ENCODE measurements at regions not wholly inside any gene's neighbourhood (a gene's known extent, or its start where the extent isn't known, plus 50 kb on each side); places are given as distances from the start of the nearest gene placed in this dataset.

DNA sequence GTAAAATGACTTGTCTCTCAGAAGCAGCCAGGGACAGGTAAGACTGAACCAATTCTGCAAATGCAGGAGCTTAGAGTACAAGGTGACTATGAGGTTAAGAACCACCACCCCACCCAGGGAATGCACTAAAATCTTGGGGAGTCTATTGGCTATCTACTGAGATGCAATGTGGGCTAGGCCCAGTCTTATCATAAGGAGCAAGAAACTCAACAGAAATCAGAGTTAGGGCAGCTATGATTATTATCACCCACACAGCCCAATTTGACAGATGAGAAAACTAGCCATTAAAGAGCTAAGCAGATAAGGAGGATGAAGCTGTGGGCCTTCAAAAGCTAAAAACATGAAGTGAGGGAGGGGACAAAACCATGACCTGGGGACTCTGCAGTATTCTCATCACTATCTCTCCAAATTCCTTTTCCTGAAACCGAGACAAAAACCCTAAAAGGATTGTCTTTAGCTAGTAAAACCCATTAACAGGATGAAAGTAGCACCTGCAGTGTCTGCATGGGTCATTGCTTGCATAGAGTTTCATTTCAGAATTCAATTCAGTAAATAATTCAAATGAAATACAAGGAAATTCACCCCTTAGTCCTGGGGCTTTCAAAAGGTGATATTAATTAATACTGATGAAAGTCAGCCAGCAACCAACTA, 68.8 kb upstream of the USP47 start:
- no peak overlapping the region for H2BK120ac ChIP-seq (ENCODE audit: low read depth, low read length)
- H2AK5ac ChIP-seq (ENCODE audit: low read length), result no peak overlapping the region
- no peak overlapping the region for H3K4me3 ChIP-seq (ENCODE audit: low read length)
- no peak overlapping the region for H4K5ac ChIP-seq (ENCODE audit: low read length)
- no peak overlapping the region for H2BK15ac ChIP-seq (replicated peaks; ENCODE audit: low read depth)
- no peak overlapping the region for H3K56ac ChIP-seq (ENCODE audit: low read length)
- no peak for DNase-seq
- H3K36me3 ChIP-seq (ENCODE audit: control insufficient read depth, insufficient read depth, low read length), result no peaks in the 10 kb centered on the region
- H4K8ac ChIP-seq (ENCODE audit: low read depth, low read length), result no peak overlapping the region
- no peak overlapping the region for H2BK5ac ChIP-seq (ENCODE audit: low read length)
- no peak overlapping the region for H3K4ac ChIP-seq (ENCODE audit: low read depth, low read length)
- H3K18ac ChIP-seq (ENCODE audit: low read length), result no peak overlapping the region
- no peak overlapping the region for H3K23ac ChIP-seq (ENCODE audit: low read length)
- H3K9ac ChIP-seq (ENCODE audit: low read length), result no peak overlapping the region
- no peaks in the 10 kb centered on the region for H3K4me1 ChIP-seq (ENCODE audit: control insufficient read depth, low read depth, low read length)
- no peaks in the 10 kb centered on the region for H3K79me1 ChIP-seq (ENCODE audit: low read length)
- no peaks in the 10 kb centered on the region for H3K27me3 ChIP-seq (ENCODE audit: insufficient read depth, low read length, poor library complexity)
- no peaks in the 10 kb centered on the region for H3K79me2 ChIP-seq (ENCODE audit: control insufficient read depth, insufficient read depth, low read length)
- no CpG with 5 or more reads among the region's 1 CpG for WGBS (ENCODE audit: extremely low coverage, insufficient coverage, low lambda C conversion rate)
- H3K27ac ChIP-seq (ENCODE audit: low read depth, low read length), result no peak overlapping the region
- H3K4me2 ChIP-seq (ENCODE audit: low read length), result no peak overlapping the region

DNA sequence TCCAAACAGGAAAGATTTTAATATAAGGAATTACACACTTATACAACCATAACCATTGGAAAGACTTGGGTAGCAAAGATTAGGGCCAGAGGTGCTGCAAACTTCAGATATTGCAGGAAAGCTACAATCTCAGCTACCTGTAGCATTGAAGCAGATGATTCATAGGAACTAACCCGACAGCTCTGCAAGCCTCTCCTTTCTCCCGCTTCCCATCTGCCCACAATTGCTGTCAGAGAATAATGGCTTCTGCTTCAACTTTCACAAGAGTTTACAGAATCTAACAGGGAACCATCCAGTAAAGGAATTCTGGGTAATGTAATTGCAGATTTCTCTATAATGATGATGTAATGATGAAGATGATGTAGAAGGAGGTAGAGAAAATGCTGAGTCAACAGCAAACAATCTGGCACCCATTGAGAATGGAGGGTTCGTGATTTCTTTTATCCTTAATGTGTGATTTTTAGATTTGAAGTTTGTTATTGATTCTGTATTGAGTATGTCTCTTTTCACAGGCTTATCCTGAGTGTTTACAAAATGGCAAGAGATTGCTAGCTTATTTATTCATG, 70.8 kb upstream of the USP47 start:
- Histone ChIP-seq H3K4ac (ENCODE audit: low read depth, low read length) (no peak overlapping the region), H2BK5ac (ENCODE audit: low read length) (no peak overlapping the region), H2AK5ac (ENCODE audit: low read length) (no peak overlapping the region), H3K9ac (ENCODE audit: low read length) (no peak overlapping the region), H3K4me3 (ENCODE audit: low read length) (no peak overlapping the region), H3K56ac (ENCODE audit: low read length) (no peak overlapping the region), H3K27ac (ENCODE audit: low read depth, low read length) (no peak overlapping the region), H3K4me2 (ENCODE audit: low read length) (no peak overlapping the region), H3K27me3 (ENCODE audit: insufficient read depth, low read length, poor library complexity) (no peaks in the 10 kb centered on the region), H3K23ac (ENCODE audit: low read length) (no peak overlapping the region), H3K36me3 (ENCODE audit: control insufficient read depth, insufficient read depth, low read length) (no peaks in the 10 kb centered on the region), H2BK15ac (replicated peaks; ENCODE audit: low read depth) (no peak overlapping the region), H4K5ac (ENCODE audit: low read length) (no peak overlapping the region), H3K18ac (ENCODE audit: low read length) (no peak overlapping the region), H4K8ac (ENCODE audit: low read depth, low read length) (no peak overlapping the region), H2BK120ac (ENCODE audit: low read depth, low read length) (no peak overlapping the region), H3K4me1 (ENCODE audit: control insufficient read depth, low read depth, low read length) (no peaks in the 10 kb centered on the region), H3K79me2 (ENCODE audit: control insufficient read depth, insufficient read depth, low read length) (no peaks in the 10 kb centered on the region), H3K79me1 (ENCODE audit: low read length) (no peaks in the 10 kb centered on the region)
- no CpG with 5 or more reads among the region's 3 CpGs for WGBS (ENCODE audit: extremely low coverage, insufficient coverage, low lambda C conversion rate)
- no peak for DNase-seq

- Histone ChIP-seq H3K9ac (ENCODE audit: low read length) (no peak overlapping the region), H3K27me3 (ENCODE audit: insufficient read depth, low read length, poor library complexity) (no peaks in the 10 kb centered on the region), H3K4ac (ENCODE audit: low read depth, low read length) (no peak overlapping the region), H4K8ac (ENCODE audit: low read depth, low read length) (no peak overlapping the region), H2AK5ac (ENCODE audit: low read length) (no peak overlapping the region), H3K56ac (ENCODE audit: low read length) (no peak overlapping the region), H3K23ac (ENCODE audit: low read length) (no peak overlapping the region), H2BK5ac (ENCODE audit: low read length) (no peak overlapping the region), H4K5ac (ENCODE audit: low read length) (no peak overlapping the region), H3K36me3 (ENCODE audit: control insufficient read depth, insufficient read depth, low read length) (no peaks in the 10 kb centered on the region), H2BK15ac (replicated peaks; ENCODE audit: low read depth) (no peak overlapping the region), H3K4me2 (ENCODE audit: low read length) (no peak overlapping the region), H3K4me3 (ENCODE audit: low read length) (no peak overlapping the region), H2BK120ac (ENCODE audit: low read depth, low read length) (no peak overlapping the region), H3K79me1 (ENCODE audit: low read length) (no peaks in the 10 kb centered on the region), H3K4me1 (ENCODE audit: control insufficient read depth, low read depth, low read length) (no peaks in the 10 kb centered on the region), H3K18ac (ENCODE audit: low read length) (no peak overlapping the region), H3K27ac (ENCODE audit: low read depth, low read length) (no peak overlapping the region), H3K79me2 (ENCODE audit: control insufficient read depth, insufficient read depth, low read length) (no peaks in the 10 kb centered on the region)
- no peak for DNase-seq
- WGBS (ENCODE audit: extremely low coverage, insufficient coverage, low lambda C conversion rate), result no CpG with 5 or more reads among the region's 1 CpG
These were observed 71.5 kb upstream of the USP47 start for GRCh38 chr11:11770296-11770695.

DNA sequence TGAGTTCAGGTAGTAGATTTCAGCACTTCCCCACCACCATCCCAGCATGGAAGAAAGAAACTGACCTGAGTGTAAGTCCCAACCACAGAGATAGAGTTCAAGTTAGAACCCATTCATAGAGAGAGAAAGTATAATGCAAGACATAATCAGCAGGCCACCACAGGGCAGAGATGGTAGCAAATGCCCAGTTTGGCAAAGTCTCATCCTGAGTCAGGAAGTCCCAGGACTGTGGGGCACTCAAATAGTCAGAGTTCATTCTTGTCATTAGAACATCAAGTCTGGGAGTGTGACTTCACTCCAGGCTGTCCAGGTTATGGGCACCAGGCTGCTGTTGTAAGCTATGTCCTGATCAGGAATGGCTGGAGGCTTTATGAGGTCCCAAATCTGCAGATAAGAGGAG, 72.0 kb upstream of the USP47 start:
- Histone ChIP-seq H3K4ac (ENCODE audit: low read depth, low read length) (no peak overlapping the region), H3K27ac (ENCODE audit: low read depth, low read length) (no peak overlapping the region), H2BK5ac (ENCODE audit: low read length) (no peak overlapping the region), H3K4me3 (ENCODE audit: low read length) (no peak overlapping the region), H3K4me2 (ENCODE audit: low read length) (no peak overlapping the region), H3K18ac (ENCODE audit: low read length) (no peak overlapping the region), H3K9ac (ENCODE audit: low read length) (no peak overlapping the region), H3K36me3 (ENCODE audit: control insufficient read depth, insufficient read depth, low read length) (no peaks in the 10 kb centered on the region), H2AK5ac (ENCODE audit: low read length) (no peak overlapping the region), H3K27me3 (ENCODE audit: insufficient read depth, low read length, poor library complexity) (no peaks in the 10 kb centered on the region), H2BK15ac (replicated peaks; ENCODE audit: low read depth) (no peak overlapping the region), H3K56ac (ENCODE audit: low read length) (no peak overlapping the region), H2BK120ac (ENCODE audit: low read depth, low read length) (no peak overlapping the region), H3K4me1 (ENCODE audit: control insufficient read depth, low read depth, low read length) (no peaks in the 10 kb centered on the region), H4K8ac (ENCODE audit: low read depth, low read length) (no peak overlapping the region), H3K79me1 (ENCODE audit: low read length) (no peaks in the 10 kb centered on the region), H3K23ac (ENCODE audit: low read length) (no peak overlapping the region), H4K5ac (ENCODE audit: low read length) (no peak overlapping the region), H3K79me2 (ENCODE audit: control insufficient read depth, insufficient read depth, low read length) (no peaks in the 10 kb centered on the region)
- DNase-seq, result no peak

DNA sequence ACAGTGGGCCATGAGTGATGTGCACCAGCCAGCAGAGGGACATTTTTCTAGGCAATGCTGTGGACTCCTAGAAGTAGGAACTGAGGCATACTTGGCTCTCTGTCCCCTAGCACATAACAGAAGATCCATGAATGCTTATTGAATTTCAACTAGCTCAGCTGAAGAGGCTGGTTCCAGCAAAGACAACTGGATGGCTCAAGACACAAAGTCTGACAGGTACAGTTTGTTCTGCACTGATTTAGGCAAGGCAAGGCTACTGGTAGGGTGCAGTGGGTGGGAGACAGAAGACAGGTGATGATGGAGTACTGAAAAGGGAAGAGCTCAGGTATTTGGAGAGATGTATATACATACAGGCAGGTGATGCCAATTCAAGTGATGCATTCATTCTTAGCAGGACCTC, 72.4 kb upstream of the USP47 start:
- H2BK5ac ChIP-seq (ENCODE audit: low read length), result no peak overlapping the region
- no peak overlapping the region for H3K4ac ChIP-seq (ENCODE audit: low read depth, low read length)
- no peak overlapping the region for H2AK5ac ChIP-seq (ENCODE audit: low read length)
- H3K9ac ChIP-seq (ENCODE audit: low read length), result no peak overlapping the region
- no peak overlapping the region for H3K23ac ChIP-seq (ENCODE audit: low read length)
- no peak overlapping the region for H3K4me2 ChIP-seq (ENCODE audit: low read length)
- DNase-seq, result no peak
- no peaks in the 10 kb centered on the region for H3K4me1 ChIP-seq (ENCODE audit: control insufficient read depth, low read depth, low read length)
- H3K27ac ChIP-seq (ENCODE audit: low read depth, low read length), result no peak overlapping the region
- no peaks in the 10 kb centered on the region for H3K79me2 ChIP-seq (ENCODE audit: control insufficient read depth, insufficient read depth, low read length)
- no peak overlapping the region for H3K18ac ChIP-seq (ENCODE audit: low read length)
- H4K8ac ChIP-seq (ENCODE audit: low read depth, low read length), result no peak overlapping the region
- H2BK15ac ChIP-seq (replicated peaks; ENCODE audit: low read depth), result no peak overlapping the region
- no peaks in the 10 kb centered on the region for H3K36me3 ChIP-seq (ENCODE audit: control insufficient read depth, insufficient read depth, low read length)
- no peak overlapping the region for H2BK120ac ChIP-seq (ENCODE audit: low read depth, low read length)
- H3K56ac ChIP-seq (ENCODE audit: low read length), result no peak overlapping the region
- H3K79me1 ChIP-seq (ENCODE audit: low read length), result no peaks in the 10 kb centered on the region
- no peak overlapping the region for H3K4me3 ChIP-seq (ENCODE audit: low read length)
- H3K27me3 ChIP-seq (ENCODE audit: insufficient read depth, low read length, poor library complexity), result no peaks in the 10 kb centered on the region
- no peak overlapping the region for H4K5ac ChIP-seq (ENCODE audit: low read length)

- H3K4me3 ChIP-seq (ENCODE audit: low read length), result no peak overlapping the region
- no peak for DNase-seq
These were observed 77.4 kb upstream of the USP47 start for GRCh38 chr11:11764423-11764803.

More at GRCh38 chr11:11764423-11764803, 77.4 kb upstream of the USP47 start:
- H2BK5ac ChIP-seq (ENCODE audit: low read length), result no peak overlapping the region
- no CpG with 5 or more reads among the region's 2 CpGs for WGBS (ENCODE audit: extremely low coverage, insufficient coverage, low lambda C conversion rate)
- no peak overlapping the region for H3K9ac ChIP-seq (ENCODE audit: low read length)
- no peaks in the 10 kb centered on the region for H3K79me2 ChIP-seq (ENCODE audit: control insufficient read depth, insufficient read depth, low read length)
- H3K56ac ChIP-seq (ENCODE audit: low read length), result no peak overlapping the region
- no peak overlapping the region for H3K18ac ChIP-seq (ENCODE audit: low read length)
- H3K4me1 ChIP-seq (ENCODE audit: control insufficient read depth, low read depth, low read length), result no peaks in the 10 kb centered on the region
- H3K27ac ChIP-seq (ENCODE audit: low read depth, low read length), result no peak overlapping the region
- H2BK120ac ChIP-seq (ENCODE audit: low read depth, low read length), result no peak overlapping the region
- H2BK15ac ChIP-seq (replicated peaks; ENCODE audit: low read depth), result no peak overlapping the region
- no peaks in the 10 kb centered on the region for H3K27me3 ChIP-seq (ENCODE audit: insufficient read depth, low read length, poor library complexity)
- H3K23ac ChIP-seq (ENCODE audit: low read length), result no peak overlapping the region
- H3K36me3 ChIP-seq (ENCODE audit: control insufficient read depth, insufficient read depth, low read length), result no peaks in the 10 kb centered on the region
- no peak overlapping the region for H4K5ac ChIP-seq (ENCODE audit: low read length)
- no peak overlapping the region for H3K4ac ChIP-seq (ENCODE audit: low read depth, low read length)
- H3K79me1 ChIP-seq (ENCODE audit: low read length), result no peaks in the 10 kb centered on the region
- H4K8ac ChIP-seq (ENCODE audit: low read depth, low read length), result no peak overlapping the region
- H2AK5ac ChIP-seq (ENCODE audit: low read length), result no peak overlapping the region
- no peak overlapping the region for H3K4me2 ChIP-seq (ENCODE audit: low read length)
